ENCODE measurements at regions not wholly inside any gene's neighbourhood (a gene's known extent, or its start where the extent isn't known, plus 50 kb on each side); places are given as distances from the start of the nearest gene placed in this dataset.

DNA sequence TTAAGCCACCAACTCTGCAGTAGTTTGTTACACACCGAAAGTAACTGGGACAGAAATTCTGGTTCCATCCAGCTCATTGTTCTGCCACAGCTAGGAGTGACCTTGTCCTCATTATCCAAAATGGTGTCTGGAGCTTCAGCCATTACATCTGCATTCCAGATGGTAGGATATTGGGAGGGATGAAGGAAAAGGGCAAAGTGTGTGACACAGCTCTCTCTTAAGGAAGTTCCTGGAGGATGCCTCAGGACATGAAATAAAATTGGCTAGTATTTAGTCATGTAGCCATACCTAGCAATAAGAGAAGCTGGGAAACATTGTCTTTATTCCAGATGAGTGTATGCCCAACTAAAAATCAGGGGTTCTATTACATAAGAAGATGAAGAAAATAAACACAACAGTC, 262.0 kb downstream of the BCOR start:
- DNase-seq = no peak

- no peak for DNase-seq
Observed at GRCh38 chrX:39836802-39837420, 260.8 kb downstream of the BCOR start.

GRCh38 chrX:39837688-39838087, 260.1 kb downstream of the BCOR start:
- no peak for DNase-seq

- no peak for DNase-seq
Observed at GRCh38 chrX:39839371-39839770, 258.4 kb downstream of the BCOR start.

GRCh38 chrX:39840133-39840532, 257.6 kb downstream of the BCOR start:
- peak; percentile 47 for DNase-seq

DNA sequence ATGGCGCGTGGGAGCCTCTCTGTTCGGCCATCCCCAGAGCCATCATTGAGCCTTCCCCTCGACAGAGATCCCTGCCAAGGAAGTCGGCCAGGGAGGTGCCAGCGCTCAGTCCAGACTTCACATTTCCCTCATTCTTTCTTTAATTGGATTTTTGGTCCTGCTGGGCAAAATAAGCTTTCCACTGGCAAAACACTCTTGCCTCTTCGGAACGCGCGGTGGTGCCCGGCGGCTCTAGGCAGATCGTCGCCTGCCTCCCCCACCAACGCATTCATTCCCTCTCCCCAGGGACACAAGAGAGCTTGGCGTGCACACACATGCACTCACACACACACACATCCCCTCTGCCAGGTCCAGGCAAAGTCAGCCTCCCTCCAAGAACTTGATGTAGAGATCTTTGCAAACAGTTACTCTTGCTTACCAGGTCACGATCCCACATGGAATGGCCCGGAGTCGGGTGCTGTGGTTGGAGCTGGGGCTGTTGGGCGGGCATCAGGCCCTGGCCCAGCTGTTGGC, 257.1 kb downstream of the BCOR start:
- DNase-seq = peak; percentile 35

DNA sequence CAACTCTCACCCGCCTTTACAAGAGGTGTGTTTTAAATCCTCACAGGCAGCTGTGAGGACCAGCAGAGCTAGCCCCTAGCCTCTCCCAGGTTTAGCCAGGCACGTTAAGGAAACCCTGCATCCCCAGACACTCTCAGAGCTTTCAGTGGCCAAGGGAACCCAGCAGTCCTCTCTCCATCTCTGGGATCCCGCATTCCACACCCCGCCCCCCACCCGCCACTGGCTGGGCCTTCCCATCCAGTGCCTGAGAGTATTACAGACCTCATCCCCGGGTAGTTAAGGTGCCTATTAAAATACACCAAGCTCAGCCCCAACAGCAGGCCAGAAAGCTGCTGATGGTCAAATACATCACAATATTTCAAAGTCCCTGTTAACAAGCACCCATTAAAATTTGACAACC, 256.2 kb downstream of the BCOR start:
- no peak for DNase-seq

DNA sequence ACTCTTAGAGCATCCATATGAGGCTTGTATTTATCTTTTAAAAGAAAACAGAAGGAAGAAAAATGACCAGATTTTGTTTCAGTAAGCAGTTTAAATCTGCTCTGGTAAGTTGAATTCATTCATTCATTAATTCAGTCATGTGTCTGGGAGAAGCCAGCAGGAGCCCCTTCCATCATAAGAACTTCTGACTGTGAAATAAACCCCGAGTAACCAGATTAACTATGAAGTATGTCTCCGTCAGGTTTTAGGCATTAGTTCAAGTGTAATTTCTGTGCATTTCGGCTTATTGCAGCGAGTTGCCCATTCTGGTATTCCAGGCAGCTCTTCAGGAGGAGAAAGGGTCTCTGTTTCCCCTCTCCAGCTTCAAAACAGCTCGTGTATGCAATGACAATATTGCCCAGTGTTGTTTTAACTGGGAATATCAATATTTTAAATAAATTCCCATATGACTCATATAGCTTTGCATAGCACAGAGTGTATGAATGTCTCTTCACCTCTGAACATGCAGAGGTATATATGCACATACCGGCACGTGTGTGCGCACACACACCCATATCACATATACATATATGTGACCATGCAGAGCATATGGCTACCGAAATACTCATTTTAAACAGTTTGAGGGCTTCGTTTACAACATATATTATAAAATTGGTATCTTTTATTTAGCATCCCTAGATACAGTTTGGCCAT, 255.3 kb downstream of the BCOR start:
- no peak for DNase-seq

DNA sequence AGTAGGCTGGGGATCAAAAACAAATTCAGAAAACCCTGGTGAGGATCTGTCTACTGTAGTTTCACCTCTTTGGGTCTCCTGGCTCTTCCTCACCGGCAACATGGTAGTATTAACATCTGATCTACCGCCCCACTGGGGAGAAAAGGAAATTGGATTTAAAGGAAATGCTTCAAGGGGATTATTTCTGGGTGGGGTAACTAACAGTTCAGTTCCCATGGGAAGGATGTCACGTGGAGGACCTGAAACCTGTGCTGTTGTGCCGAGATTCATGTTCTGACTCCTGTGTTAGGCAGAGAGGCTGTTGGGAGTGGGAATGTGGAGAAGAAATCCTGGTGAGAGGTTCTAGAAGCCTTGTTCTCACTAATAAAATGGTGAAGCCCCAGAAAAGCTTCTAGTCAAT, 254.4 kb downstream of the BCOR start:
- no peak for DNase-seq

DNA sequence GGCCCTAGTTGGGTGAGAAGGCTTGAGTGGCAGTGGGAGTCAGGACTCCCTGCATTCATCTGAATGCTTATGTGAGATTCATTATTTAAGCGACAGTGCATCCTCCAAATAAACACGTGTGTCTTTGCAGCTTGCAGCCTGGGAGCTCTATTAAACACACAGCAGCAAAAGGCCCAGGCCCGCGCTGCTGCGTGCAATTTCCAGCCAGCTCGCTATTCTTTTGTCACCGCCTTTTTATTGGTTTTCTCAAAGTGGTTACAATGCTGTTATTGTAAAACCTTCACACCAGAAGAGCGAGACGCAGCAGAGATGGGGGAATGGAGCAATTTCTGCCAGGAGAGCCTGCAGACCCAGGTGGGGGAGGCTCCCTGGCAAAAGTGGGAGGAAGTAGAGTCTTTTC, 252.5 kb downstream of the BCOR start:
- no peak for DNase-seq

DNA sequence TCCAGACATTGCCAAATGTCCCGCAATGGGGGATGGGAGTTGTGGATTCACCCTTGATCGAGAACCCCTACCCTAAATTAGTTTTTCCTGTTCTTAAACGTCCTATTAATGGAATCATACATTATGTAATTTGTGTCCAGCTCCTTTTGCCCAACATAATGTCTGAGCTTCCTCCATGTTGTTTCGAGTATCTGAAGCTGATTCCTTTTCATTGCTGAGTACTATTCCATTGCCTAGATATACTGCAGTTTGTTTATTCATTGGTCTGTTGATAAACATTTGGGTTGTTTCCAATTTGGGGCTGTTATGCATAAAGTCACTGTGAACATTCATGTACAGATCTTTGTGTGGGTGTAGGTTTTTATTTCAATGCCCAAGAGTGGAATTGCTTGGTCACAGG, 251.3 kb downstream of the BCOR start:
- DNase-seq = no peak

- DNase-seq = peak; percentile 37
Observed at GRCh38 chrX:39848243-39848642, 249.5 kb downstream of the BCOR start.

GRCh38 chrX:39848900-39849299, 248.9 kb downstream of the BCOR start:
- DNase-seq = peak; percentile 45

DNA sequence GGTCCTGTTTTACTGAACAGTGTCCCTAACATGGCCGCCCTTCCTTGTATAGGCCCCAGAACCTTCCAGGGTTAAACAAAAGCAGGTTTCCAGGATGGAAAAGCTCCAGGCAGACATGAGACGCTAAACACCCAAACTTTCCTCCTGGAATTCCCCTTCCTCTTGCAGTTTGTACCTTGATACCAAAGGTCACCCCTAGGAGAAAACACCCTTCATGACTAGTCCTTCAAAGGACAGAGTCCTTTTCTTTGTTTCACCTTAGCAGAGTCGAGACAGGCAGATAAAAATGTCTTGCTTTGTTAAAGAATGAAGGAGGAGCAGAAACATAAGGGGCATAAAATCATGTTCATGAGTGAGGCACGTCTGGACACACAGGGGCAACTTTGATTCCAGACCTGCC, 247.5 kb downstream of the BCOR start:
- no peak for DNase-seq

GRCh38 chrX:39850630-39851152, 247.1 kb downstream of the BCOR start:
- peak; percentile 50 for DNase-seq

DNA sequence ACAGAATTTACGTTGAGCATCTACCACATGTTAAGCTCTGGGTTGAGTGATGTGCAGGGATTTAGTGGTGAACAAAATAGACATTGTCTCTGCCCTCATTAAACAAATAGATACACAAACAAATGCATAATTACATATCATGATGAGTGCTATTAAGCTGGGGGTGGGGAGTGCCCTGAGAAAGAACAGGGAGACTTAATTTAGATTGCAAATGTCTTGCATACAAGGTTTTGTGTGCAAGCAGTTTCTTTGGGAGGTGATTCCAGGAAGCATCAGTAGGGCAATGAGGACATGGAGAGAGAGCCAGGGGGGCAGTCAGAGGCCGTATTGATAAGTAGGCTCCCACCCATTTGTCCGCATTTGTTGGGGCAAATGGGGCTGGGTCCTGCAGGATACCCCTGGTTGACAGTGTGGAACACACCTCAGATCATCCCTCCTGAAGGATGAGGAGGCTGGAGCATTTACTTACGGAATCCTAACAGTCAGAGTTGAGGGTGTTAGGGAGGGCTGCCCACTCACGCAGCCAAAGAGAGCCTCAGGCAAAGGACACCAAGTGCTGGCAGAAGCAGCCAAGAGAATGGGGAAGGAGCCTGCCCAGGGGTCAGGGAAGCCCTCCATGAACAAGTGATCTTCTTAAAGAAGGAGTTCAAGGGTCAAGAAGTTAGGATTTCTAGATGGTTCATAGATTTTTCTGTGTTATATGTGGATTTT, 245.9 kb downstream of the BCOR start:
- no peak for DNase-seq

- DNase-seq = no peak
Observed at GRCh38 chrX:39852491-39852890, 245.3 kb downstream of the BCOR start.

GRCh38 chrX:39853417-39854030, 244.2 kb downstream of the BCOR start:
- no peak for DNase-seq

DNA sequence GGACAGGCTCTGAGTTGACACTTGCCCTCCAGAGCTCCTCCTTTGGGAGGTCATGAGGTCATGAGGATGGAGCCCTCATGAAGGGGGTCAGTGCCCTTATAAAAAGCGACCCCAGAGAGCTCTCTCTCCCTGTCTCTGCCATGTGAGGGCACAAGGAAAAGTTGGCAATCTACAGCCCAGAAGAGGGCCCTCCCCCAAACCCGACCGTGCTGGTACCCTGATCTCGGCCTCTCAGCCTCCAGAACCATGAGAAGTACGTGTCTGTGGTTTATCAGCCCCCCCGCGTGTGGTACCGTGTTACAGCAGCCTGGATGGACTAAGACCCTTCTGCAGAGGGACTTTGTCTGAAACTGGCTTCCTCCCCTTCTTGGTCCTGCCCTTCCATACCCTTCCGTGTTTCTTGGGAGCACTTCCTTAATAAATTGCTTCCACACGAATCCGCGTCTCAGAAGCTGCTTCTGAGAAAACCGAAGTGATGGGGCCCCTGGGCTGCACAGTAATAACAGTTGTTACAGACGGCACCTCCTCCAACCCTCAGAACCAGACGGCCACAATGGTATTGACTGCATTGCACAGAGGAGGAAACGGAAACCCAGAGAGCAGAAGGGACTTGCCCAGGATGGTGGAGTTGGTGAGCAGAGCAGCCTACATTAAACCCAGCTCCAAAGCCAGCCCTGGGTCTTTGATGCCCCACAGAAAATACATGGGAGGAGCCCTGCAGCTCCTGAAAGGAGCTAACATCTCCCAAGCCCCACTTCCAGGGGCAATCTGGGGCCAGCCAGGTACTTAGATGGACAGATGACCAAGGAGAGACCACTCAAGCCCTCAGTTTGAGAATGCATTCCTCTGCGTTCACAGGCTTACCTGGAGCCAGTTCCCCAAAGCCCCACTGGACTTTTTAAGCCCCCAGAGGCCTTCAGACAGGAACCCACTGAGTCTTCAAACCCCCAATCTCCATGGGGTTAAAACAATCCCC, 242.7 kb downstream of the BCOR start:
- no peak for DNase-seq

DNA sequence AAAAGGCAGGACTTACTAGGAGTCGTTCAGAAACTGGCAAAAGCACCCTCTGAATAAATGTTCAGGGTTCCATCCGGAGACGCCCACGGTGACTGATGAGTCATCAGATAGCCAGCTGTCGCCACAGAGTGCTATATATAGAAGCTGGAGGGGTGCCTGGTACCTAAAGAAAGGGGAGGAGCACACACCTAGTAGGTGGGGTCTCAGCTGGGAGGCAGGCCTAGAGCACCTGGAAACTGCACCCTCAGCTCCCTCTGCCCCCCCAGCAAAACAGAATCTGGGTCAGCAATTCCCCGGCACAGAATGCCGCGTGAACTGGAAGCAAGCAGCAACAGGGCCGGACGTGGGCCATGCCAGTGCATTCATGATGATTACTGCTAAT, 242.0 kb downstream of the BCOR start:
- DNase-seq = peak; percentile 61

DNA sequence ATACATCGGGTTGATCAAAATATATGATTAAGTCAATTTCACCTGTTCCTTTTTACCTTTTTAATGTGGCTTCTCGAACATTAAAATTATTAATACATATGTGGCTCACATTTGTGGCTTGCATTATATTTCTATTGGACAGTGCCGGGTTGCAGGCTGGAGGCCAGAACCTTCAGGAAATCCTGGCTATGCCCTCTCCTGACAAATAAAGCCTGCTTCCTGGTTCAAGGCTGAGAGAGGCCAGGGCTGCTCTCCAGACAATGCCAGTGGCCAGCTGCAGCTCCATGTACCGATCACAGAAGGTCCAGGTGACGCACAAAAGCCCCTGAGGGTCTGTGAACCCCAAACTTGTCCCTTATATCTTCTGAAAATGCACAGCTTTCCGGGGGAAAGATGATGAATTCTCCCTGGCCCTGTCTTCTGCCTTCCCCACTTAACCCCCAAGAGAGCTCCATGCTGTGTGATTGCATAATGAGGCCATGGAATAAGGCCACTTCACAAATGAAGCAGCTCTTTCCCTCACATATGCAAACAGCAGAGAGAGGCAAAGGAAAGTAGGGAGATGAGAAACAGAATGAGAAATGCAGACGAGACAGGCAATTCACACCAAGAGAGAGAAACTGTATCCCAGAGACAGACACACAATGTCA, 241.2 kb downstream of the BCOR start:
- no peak for DNase-seq

Data from tongue (tissue), 1 donor.